ENCODE measurements at regions not wholly inside any gene's neighbourhood (a gene's known extent, or its start where the extent isn't known, plus 50 kb on each side); places are given as distances from the start of the nearest gene placed in this dataset.

DNA sequence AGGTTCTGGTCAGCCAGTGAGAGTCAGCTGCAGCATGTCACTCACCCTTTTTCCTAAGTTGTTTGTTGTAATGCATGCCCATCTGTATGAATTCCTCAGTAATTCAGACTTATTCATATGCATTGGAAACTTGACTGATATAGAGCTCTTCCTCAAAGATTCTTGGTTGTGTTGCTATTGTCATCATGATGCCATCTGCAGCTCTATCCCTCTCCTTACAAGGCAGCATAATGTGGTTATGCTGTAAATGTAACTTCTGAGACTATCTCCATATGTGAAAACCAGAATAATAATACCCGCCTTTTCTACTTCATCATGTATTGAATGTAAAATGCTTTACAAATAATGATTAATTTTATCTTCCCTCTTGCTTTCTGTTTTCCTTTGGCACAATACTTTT lies 252.6 kb upstream of the MTPN start:
- Histone ChIP-seq H2BK15ac (ENCODE audit: low read depth, low read length) (no peak overlapping the region), H4K91ac (ENCODE audit: insufficient read length, low read depth, low read length) (no peak overlapping the region), H3K27me3 (ENCODE audit: insufficient read depth, low read length) (no peaks in the 10 kb centered on the region), H4K5ac (ENCODE audit: insufficient read length, low read depth, low read length) (no peak overlapping the region), H2AK5ac (ENCODE audit: insufficient read length, low read length) (no peak overlapping the region), H3K27ac (ENCODE audit: insufficient read length, low read depth, low read length) (no peak overlapping the region), H3K9me3 (ENCODE audit: control insufficient read depth, low read depth, low read length) (no peaks in the 10 kb centered on the region), H3K4me2 (ENCODE audit: insufficient read depth, insufficient read length, low read length) (no peak overlapping the region), H3K18ac (ENCODE audit: insufficient read length, low read depth, low read length) (no peak overlapping the region), H2AFZ (ENCODE audit: low read length) (no peak overlapping the region), H2BK120ac (ENCODE audit: low read depth, low read length, poor library complexity, severe bottlenecking) (no peak overlapping the region), H3K56ac (ENCODE audit: insufficient read length, low read depth, low read length) (no peak overlapping the region), H4K20me1 (ENCODE audit: control insufficient read depth, insufficient read depth, insufficient read length) (no peaks in the 10 kb centered on the region), H3K14ac (ENCODE audit: insufficient read depth, low read length) (no peak overlapping the region), H3K79me1 (ENCODE audit: insufficient read depth, low read depth, low read length, poor library complexity, severe bottlenecking) (no peaks in the 10 kb centered on the region), H3K9ac (ENCODE audit: extremely low read depth, insufficient read length, low read length) (no peak overlapping the region), H3K4ac (ENCODE audit: low read depth, low read length) (no peak overlapping the region), H4K8ac (replicated peaks; ENCODE audit: insufficient read length, low read depth, low read length) (no peak overlapping the region), H3K79me2 (ENCODE audit: insufficient read depth, low read length) (no peaks in the 10 kb centered on the region), H2BK20ac (ENCODE audit: low read depth, low read length, poor library complexity, severe bottlenecking) (no peak overlapping the region), H3K23me2 (ENCODE audit: insufficient read length, low read depth, low read length, poor library complexity, severe bottlenecking) (no peaks in the 10 kb centered on the region), H3K23ac (ENCODE audit: insufficient read length, low read depth, low read length) (no peak overlapping the region), H3K4me1 (ENCODE audit: insufficient read depth, low read length) (no peaks in the 10 kb centered on the region), H2BK5ac (ENCODE audit: insufficient read length, low read length) (no peak overlapping the region), H2BK12ac (ENCODE audit: insufficient read length, low read depth, low read length) (no peak overlapping the region), H3T11ph (ENCODE audit: low read length) (no peak overlapping the region)
- Mint-ChIP-seq H3K27me3 (ENCODE audit: low read depth) (no peaks in the 10 kb centered on the region), H3K4me1 (peaks cover 0 to 3% of the 10 kb centered on the region in 2 experiments; a peak in 1 of 4 replicates), H3K36me3 (ENCODE audit: insufficient read depth in 1 of 3, low read depth in 3 of 3) (no peaks in the 10 kb centered on the region; a peak in 1 of 7 replicates), H3K27ac (no peak overlapping the region), H3K4me3 (no peak overlapping the region), H3K9me3 (peaks cover 0 to 3% of the 10 kb centered on the region in 2 experiments; a peak in 2 of 5 replicates)
- WGBS (ENCODE audit: extremely low coverage, insufficient read length, low lambda C conversion rate) = no CpG with 5 or more reads among the region's 1 CpG
- DNase-seq = no peak
- TF ChIP-seq, protein P1, sequence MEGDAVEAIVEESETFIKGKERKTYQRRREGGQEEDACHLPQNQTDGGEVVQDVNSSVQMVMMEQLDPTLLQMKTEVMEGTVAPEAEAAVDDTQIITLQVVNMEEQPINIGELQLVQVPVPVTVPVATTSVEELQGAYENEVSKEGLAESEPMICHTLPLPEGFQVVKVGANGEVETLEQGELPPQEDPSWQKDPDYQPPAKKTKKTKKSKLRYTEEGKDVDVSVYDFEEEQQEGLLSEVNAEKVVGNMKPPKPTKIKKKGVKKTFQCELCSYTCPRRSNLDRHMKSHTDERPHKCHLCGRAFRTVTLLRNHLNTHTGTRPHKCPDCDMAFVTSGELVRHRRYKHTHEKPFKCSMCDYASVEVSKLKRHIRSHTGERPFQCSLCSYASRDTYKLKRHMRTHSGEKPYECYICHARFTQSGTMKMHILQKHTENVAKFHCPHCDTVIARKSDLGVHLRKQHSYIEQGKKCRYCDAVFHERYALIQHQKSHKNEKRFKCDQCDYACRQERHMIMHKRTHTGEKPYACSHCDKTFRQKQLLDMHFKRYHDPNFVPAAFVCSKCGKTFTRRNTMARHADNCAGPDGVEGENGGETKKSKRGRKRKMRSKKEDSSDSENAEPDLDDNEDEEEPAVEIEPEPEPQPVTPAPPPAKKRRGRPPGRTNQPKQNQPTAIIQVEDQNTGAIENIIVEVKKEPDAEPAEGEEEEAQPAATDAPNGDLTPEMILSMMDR (conservative IDR thresholded peaks at IDR 0.05) = no peak
